GM21825 (cell line): ENCODE measurements at regions not wholly inside any gene's neighbourhood (a gene's known extent, or its start where the extent isn't known, plus 50 kb on each side); places are given as distances from the start of the nearest gene placed in this dataset.

Source experiments
- ATAC-seq: cut with Tn5 transposase; IDR thresholded peaks from one replicate; pipeline ENCODE4 v1.9.1; 2021; ENCODE audit warnings: mild to moderate bottlenecking, moderate library complexity; ENCODE audit not compliant: unreplicated experiment

GRCh38 chr3:180332608-180333007 lies 269.4 kb upstream of the TTC14 start:
- peak; percentile 55 for ATAC-seq

GRCh38 chr3:180335050-180335449 lies 266.9 kb upstream of the TTC14 start:
- no peak for ATAC-seq

- ATAC-seq, result no peak
These were observed 261.6 kb upstream of the TTC14 start for GRCh38 chr3:180340395-180340794.

- no peak for ATAC-seq
These were observed 260.4 kb upstream of the TTC14 start for GRCh38 chr3:180341516-180341915.

DNA sequence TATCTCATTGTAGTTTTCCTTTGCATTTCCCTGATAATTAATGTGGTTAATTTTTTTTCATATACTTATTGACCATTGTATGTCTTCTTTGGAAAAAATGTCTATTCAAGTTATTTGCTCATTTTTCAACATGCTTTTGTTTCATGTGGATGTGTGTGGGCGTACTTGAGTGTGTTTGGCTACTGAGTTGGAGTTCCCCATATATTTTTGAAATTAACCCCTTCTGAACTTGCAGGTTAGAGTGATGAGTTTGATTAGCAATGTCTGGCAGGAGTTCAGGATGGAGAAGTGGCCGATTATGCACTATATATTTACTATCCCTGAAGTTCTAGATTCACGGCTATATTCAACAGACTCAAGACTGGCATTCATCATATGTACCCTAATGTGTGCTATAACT lies 250.4 kb upstream of the TTC14 start:
- ATAC-seq, result no peak

DNA sequence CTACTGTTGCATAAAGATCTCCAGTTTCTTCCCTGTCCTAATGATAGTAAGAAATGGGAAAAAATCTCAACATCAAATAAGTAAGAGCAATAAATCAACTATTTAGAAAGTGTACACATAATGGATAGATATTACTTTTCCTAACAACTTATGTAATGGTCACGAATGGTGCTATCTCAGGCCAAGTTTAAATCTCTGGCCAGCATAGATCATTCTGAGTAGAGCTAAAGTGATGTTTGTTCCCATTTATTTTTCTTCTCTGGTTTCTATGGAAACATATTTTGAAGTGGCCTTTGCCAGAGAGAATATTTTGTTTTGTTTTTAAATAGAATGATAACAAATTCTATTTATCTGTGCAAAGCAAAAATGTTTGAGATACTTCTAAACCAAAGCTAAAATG lies 249.7 kb upstream of the TTC14 start:
- no peak for ATAC-seq

DNA sequence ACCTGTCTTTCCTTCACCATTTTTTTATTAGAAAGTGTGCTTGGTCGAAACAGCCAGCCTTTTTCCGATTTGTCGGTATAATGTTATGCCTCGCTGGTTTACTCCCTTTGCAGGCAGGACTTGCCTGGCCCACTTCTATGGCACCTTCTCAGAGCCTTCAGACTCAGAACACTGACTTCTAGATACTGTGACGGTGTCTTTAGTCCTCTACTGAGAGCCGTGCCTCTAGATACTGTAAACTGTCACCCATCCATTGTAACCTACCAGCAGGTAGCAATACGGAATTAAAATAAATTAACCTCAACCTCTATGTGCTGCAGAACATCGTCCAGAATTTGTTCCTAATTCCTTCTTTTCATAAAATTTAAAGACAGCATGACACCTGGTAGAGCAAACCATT lies 247.7 kb upstream of the TTC14 start:
- ATAC-seq, result no peak

GRCh38 chr3:180358179-180358578 lies 243.8 kb upstream of the TTC14 start:
- ATAC-seq, result no peak

GRCh38 chr3:180359061-180359952 lies 242.7 kb upstream of the TTC14 start:
- ATAC-seq, result no peak

- no peak for ATAC-seq
These were observed 242.0 kb upstream of the TTC14 start for GRCh38 chr3:180359953-180360279.

- no peak for ATAC-seq
These were observed 239.9 kb upstream of the TTC14 start for GRCh38 chr3:180362081-180362480.

GRCh38 chr3:180375831-180376230 lies 226.1 kb upstream of the TTC14 start:
- ATAC-seq, result no peak

DNA sequence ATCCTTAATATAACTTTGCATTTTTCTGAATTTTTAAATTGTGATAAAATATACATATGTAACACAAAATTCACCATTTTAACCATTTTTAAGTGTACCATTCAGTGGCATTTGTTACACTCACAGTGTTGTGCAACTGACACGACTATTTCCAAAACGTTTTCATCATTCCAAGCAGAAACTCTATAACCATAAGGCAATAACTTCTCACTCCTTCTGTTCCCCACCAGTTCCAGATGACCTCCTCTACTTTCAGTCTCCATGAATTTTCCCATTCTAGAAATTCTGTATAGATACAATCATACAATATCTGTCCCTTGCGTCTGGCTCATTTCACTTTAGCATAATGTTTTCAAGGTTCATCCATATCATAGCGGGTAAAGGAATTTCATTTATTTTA lies 223.5 kb upstream of the TTC14 start:
- ATAC-seq, result no peak

DNA sequence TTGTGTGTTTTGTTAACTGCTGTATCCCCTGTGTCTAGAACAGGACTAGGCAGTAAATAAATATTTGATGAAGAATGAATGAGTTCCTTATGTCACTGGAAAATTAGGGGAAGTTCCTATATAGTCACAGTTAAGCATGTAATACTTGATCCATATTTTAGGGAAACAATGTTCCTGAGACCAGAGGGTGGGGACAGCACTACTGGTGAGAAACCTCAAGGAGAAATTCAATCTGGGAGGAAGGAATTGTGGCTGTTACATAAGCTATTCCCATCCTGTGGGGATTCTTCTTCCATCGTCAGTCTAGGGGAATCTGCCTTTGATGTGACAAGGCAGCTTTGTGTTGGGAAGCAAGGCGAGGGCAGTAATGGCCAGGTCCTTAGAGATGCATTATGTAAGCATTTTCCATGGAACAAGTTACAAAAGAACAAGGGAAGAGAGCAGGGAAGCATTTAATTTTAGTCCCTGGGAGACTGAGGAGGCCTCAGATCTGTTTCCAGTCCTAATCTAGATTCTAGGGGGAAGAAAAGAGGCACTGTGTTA lies 219.3 kb upstream of the TTC14 start:
- no peak for ATAC-seq

- no peak for ATAC-seq
These were observed 218.5 kb upstream of the TTC14 start for GRCh38 chr3:180383332-180384020.

- no peak for ATAC-seq
These were observed 211.7 kb upstream of the TTC14 start for GRCh38 chr3:180390313-180390712.

DNA sequence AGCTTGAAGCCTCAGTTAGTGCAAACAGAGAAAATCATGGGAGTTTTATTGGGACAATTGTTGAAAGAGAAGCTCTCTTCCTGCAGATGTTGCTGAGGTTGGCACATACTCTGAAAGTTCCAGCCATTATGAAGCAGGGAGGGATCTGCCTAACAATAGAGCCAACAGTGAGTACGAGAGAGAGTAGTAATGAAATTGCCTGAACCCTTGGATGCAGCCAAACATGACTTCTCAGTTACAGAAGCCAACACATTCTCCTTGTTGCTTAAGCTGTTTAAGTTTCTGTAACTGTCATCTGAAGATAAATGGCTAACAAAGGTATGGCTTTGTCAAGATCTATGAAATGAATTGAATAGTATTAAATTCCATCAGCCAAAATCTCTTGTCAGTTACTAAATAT lies 211.0 kb upstream of the TTC14 start:
- ATAC-seq, result no peak

DNA sequence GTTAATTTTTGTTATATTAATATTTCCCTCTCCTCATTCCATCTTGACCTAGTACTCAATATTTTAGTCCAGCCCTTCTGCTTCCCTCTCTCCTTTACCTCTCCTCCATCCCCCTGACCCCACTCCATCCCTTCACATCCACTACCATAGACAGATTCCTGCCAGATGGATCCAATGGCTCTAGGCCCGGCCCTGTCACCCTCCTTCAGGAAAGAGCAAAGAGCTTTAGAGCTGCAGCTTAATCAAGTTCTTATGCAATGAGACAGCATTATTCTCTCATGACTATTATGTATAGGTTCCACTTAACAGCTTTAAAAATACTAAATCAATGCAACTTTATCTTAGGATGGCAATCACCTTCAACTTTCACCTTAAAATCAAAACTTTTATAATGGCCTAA lies 200.7 kb upstream of the TTC14 start:
- ATAC-seq, result no peak

- no peak for ATAC-seq
These were observed 199.4 kb upstream of the TTC14 start for GRCh38 chr3:180402471-180403073.

GRCh38 chr3:180403156-180403555 lies 198.8 kb upstream of the TTC14 start:
- no peak for ATAC-seq

DNA sequence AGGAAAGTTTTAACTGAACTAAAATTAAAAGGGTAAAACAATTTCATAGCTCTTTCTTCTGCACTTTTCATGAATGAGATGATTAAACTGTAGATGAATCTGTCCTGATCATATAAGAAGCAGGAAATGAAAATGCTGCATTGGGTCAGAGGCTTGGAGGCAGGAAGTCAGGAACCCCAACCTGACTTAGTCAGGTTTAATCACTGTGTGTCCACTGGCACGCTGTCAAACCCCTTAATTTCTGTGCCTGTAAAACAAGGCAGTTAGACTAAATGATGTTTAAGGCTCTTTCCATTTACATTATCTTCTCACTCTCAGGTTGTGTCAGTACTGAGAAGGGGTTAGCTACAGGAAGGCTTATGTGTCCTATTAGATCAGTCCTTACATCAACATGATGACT lies 193.3 kb upstream of the TTC14 start:
- no peak for ATAC-seq

GRCh38 chr3:180409170-180409569 lies 192.8 kb upstream of the TTC14 start:
- no peak for ATAC-seq
